GM12878 (cell line): ENCODE measurements at regions not wholly inside any gene's neighbourhood (a gene's known extent, or its start where the extent isn't known, plus 50 kb on each side); places are given as distances from the start of the nearest gene placed in this dataset.

ENCODE experiments used
- ATAC-seq: fragments of 200-7000 bp; cut with Tn5 transposase; 3 replicates; pipeline ENCODE4 v1.9.1; 2020; ENCODE audit warnings: mild to moderate bottlenecking, moderate library complexity
- BruUV-seq: library from RNA; stranded (reverse); fragments of 400-500 nt; replicated peaks from 2 replicates; lab custom pipeline; 2021; lab: Mats Ljungman, UMichigan
- CTCF ChIA-PET: fragments of 300-600 bp; sonication (Branson Sonifier 250); formaldehyde crosslinking; extraction: SDS; loops from one replicate; lab custom pipeline; 2021; ENCODE audit warnings: inconsistent platforms; lab: Yijun Ruan, JAX
- POLR2A ChIA-PET: fragments of 350-600 bp; formaldehyde crosslinking; extraction: SDS; loops from one replicate; lab custom pipeline; 2021; ENCODE audit warnings: inconsistent platforms; lab: Charles Lee
- RAD21 ChIA-PET: fragments of 300-600 bp; sonication (Branson Sonifier 250); formaldehyde crosslinking; loops from one replicate; lab custom pipeline; 2023; ENCODE audit warnings: antibody characterized with exemption; ENCODE audit not compliant: unreplicated experiment; lab: Charles Lee
- SMC1A ChIA-PET: fragments of 300-600 bp; sonication (Branson Sonifier 250); formaldehyde crosslinking; loops from one replicate; lab custom pipeline; 2023; ENCODE audit not compliant: unreplicated experiment, uncharacterized antibody; lab: Charles Lee
- DNase-seq: peaks from one replicate; pipeline ENCODE4 v3.0.0-alpha.2; 2011; ENCODE audit warnings: low read depth, low spot score
- FAIRE-seq: peaks from 3 replicates; lab custom pipeline; 2011; peaks lifted over from hg19 to GRCh38; lab: Jason Lieb, UNC
- H2AFZ ChIP-seq: 2 replicates; pipeline ENCODE4 v1.6.0; 2011; ENCODE audit warnings: low read depth, low read length, control low read depth; ENCODE audit not compliant: control insufficient read depth
- H3K27ac ChIP-seq: 2 replicates; pipeline ENCODE4 v1.5.1; 2011; ENCODE audit warnings: control low read depth; ENCODE audit not compliant: control insufficient read depth, insufficient read depth
- H3K27me3 ChIP-seq, 2 experiments: replicated peaks in 1 of 2; 2 replicates each; pipeline versions ENCODE4 v1.6.0 to v1.6.1; 2011; ENCODE audit warnings: low read length in 1 of 2; ENCODE audit not compliant: control insufficient read depth in 2 of 2, insufficient read depth in 2 of 2
- H3K36me3 ChIP-seq, 2 experiments: 2 replicates each; pipeline ENCODE4 v1.5.1; 2011; ENCODE audit warnings: low read length in 1 of 2; ENCODE audit not compliant: control insufficient read depth in 2 of 2, insufficient read depth in 2 of 2
- H3K4me1 ChIP-seq: 2 replicates; pipeline ENCODE4 v1.6.1; 2011; ENCODE audit warnings: mild to moderate bottlenecking, low read length, moderate library complexity, mixed read lengths; ENCODE audit not compliant: control insufficient read depth, insufficient read depth
- H3K4me2 ChIP-seq: 2 replicates; pipeline ENCODE4 v1.6.0; 2011; ENCODE audit warnings: control low read depth; ENCODE audit not compliant: control insufficient read depth, insufficient read depth
- H3K4me3 ChIP-seq: fragments of 200-600 bp; sonication (generic); 2 replicates; pipeline ENCODE4 v1.5.1; 2016
- H3K79me2 ChIP-seq: 2 replicates; pipeline ENCODE4 v1.6.0; 2011; ENCODE audit warnings: low read length; ENCODE audit not compliant: control insufficient read depth, insufficient read depth
- H3K9ac ChIP-seq: 2 replicates; pipeline ENCODE4 v1.8.0; 2011; ENCODE audit warnings: low read length, control low read depth, mixed read lengths; ENCODE audit not compliant: control insufficient read depth, insufficient read depth
- H3K9me3 ChIP-seq: replicated peaks from 3 replicates; pipeline ENCODE4 v1.5.1; 2011; ENCODE audit warnings: mild to moderate bottlenecking, low read length; ENCODE audit not compliant: control insufficient read depth, insufficient read depth
- H4K20me1 ChIP-seq: 2 replicates; pipeline ENCODE4 v1.6.0; 2011; ENCODE audit not compliant: control insufficient read depth, insufficient read depth
- ATF3 ChIP-seq: IDR thresholded peaks from 2 replicates; pipeline ENCODE4 v1.6.1; 2011; ENCODE audit warnings: low read depth, mild to moderate bottlenecking, low read length, moderate library complexity, borderline replicate concordance; ENCODE audit errors: extremely low read depth
- BCL11A ChIP-seq: IDR thresholded peaks from 2 replicates; pipeline ENCODE4 v1.6.1; 2011; ENCODE audit warnings: low read depth, low read length
- CEBPB ChIP-seq, 2 experiments: fragments of 150-350 bp in 1 of 2; IDR thresholded peaks; 2 replicates each; pipeline ENCODE4 v1.6.1; 2012 to 2014; ENCODE audit warnings: low read depth in 2 of 2, low read length in 2 of 2, borderline replicate concordance in 1 of 2, inconsistent platforms in 1 of 2
- CEBPZ ChIP-seq: fragments of 150-350 bp; IDR thresholded peaks from 2 replicates; pipeline ENCODE4 v1.6.1; 2016; ENCODE audit warnings: low read depth, low read length
- CHD1 ChIP-seq: IDR thresholded peaks from 2 replicates; pipeline ENCODE4 v1.6.1; 2012; ENCODE audit warnings: low read depth, low read length, improper control_type of control experiment
- CHD2 ChIP-seq: IDR thresholded peaks from 2 replicates; pipeline ENCODE4 v1.6.1; 2011; ENCODE audit warnings: low read depth, low read length, improper control_type of control experiment, borderline replicate concordance
- ESRRA ChIP-seq: IDR thresholded peaks from 2 replicates; pipeline ENCODE4 v1.6.1; 2012; ENCODE audit warnings: mild to moderate bottlenecking, low read length, improper control_type of control experiment
- IKZF2 ChIP-seq, 2 experiments: fragments of 450-650 bp; IDR thresholded peaks; 2 replicates each; pipeline ENCODE4 v1.6.1; 2017; ENCODE audit warnings: mild to moderate bottlenecking in 2 of 2, moderate library complexity in 2 of 2
- JUNB ChIP-seq: IDR thresholded peaks from 2 replicates; pipeline ENCODE4 v1.6.1; 2016; ENCODE audit warnings: antibody characterized with exemption, mild to moderate bottlenecking
- KLF5 ChIP-seq: fragments of 450-650 bp; IDR thresholded peaks from 2 replicates; pipeline ENCODE4 v1.6.1; 2014; ENCODE audit warnings: mild to moderate bottlenecking; ENCODE audit not compliant: partially characterized antibody
- MEF2B ChIP-seq: fragments of 450-650 bp; IDR thresholded peaks from 2 replicates; pipeline ENCODE4 v1.6.1; 2018; ENCODE audit warnings: mild to moderate bottlenecking, moderate library complexity; ENCODE audit not compliant: partially characterized antibody, poor library complexity, severe bottlenecking
- RAD21 ChIP-seq: IDR thresholded peaks from 2 replicates; pipeline ENCODE4 v1.6.1; 2011; ENCODE audit warnings: mild to moderate bottlenecking, low read depth, low read length, moderate library complexity; ENCODE audit not compliant: insufficient read depth
- RAD51 ChIP-seq: fragments of 450-650 bp; IDR thresholded peaks from 2 replicates; pipeline ENCODE4 v1.6.1; 2016; ENCODE audit warnings: moderate library complexity, mild to moderate bottlenecking, inconsistent platforms
- SP1 ChIP-seq: IDR thresholded peaks from one replicate; pipeline ENCODE4 v1.6.1; 2011; ENCODE audit warnings: low read depth, low read length
- SREBF1 ChIP-seq: IDR thresholded peaks from 2 replicates; pipeline ENCODE4 v1.6.1; 2012; ENCODE audit warnings: mild to moderate bottlenecking, low read length
- WGBS: methylation state at CpG from one replicate; pipeline ENCODE4 v1.1.6; 2016; ENCODE audit warnings: low lambda C conversion rate; ENCODE audit not compliant: insufficient replicate concordance, insufficient coverage; ENCODE audit errors: missing lambda C conversion rate; 5-methylcytosine and 5-hydroxymethylcytosine counted together
- in situ Hi-C: fragments of 300-500 bp; cut with MboI; formaldehyde crosslinking; loops from 9 replicates; pipeline ENCODE4 v1.14.3; 2018; ENCODE audit warnings: mixed read lengths
- intact Hi-C: fragments of 100-400 bp; cut with micrococcal nuclease; formaldehyde crosslinking; loops from one replicate; pipeline ENCODE4 v1.14.2; 2022; ENCODE audit not compliant: unreplicated experiment
- TF ChIP-seq, protein P1 (sequence below): IDR thresholded peaks from 2 replicates; pipeline ENCODE4 v1.6.1; 2012; ENCODE audit warnings: low read length, inconsistent platforms

DNA sequence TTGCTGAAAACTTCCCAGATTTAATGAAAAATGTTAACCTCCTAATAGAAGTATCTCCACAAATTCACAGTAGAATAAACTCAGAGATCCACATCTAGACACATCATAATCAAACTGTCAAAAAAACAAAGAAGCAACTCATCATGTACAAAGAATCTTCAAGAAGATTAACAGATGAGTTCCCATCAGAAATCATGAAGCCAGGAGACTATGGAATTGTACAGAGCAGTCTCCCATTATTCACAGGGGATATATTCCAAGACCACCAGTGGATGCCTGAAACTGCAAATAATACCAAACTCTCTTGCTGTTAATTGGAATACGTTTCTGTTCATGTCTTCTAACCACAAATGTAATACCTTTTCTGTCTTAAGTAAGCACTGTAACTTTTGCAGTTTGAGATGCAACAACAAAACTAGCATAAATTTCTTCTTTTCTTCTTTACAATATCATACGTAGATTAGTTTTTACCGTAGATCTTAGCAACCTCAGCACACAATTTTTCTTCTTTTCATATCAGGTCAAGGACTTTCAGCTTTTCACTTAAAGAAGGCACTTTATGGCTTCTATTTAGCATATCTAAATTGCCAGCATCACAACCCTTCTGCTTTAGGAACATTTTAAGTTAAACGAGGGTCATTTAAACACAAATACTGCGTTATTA is 70.3 kb upstream of the MIR17HG start:
- FAIRE-seq, result no peak
- in situ Hi-C loops, result no loop called here
- Histone ChIP-seq H3K4me2 (no peak overlapping the region), H3K36me3 (no peaks in the 10 kb centered on the region), H3K27ac (no peak overlapping the region), H2AFZ (no peak overlapping the region), H3K9ac (no peak overlapping the region), H3K79me2 (no peaks in the 10 kb centered on the region), H3K9me3 (no peaks in the 10 kb centered on the region), H3K27me3 (no peaks in the 10 kb centered on the region), H3K4me3 (no peak overlapping the region), H3K4me1 (no peaks in the 10 kb centered on the region), H4K20me1 (no peaks in the 10 kb centered on the region)
- no peak for ATAC-seq
- intact Hi-C loops, result no loop called here
- CTCF ChIA-PET, result no interaction called here
- DNase-seq, result no peak
- POLR2A ChIA-PET, result no interaction called here
- RAD21 ChIA-PET, result no interaction called here
- SMC1A ChIA-PET, result no interaction called here
- BruUV-seq, result no TSS peak
- WGBS, result 41% methylated on average over 5 of the region's 5 CpGs
- TF ChIP-seq JUNB (no peak), RAD51 (no peak), ESRRA (no peak), CHD2 (no peak), CEBPZ (no peak), KLF5 (no peak), CEBPB (IDR thresholded peaks at IDR 0.05; ENCODE audit: borderline replicate concordance in 1 of 2, low read depth in 2 of 2, low read length in 2 of 2) (no peak), SREBF1 (no peak), IKZF2 (IDR thresholded peaks at IDR 0.05) (no peak), CHD1 (no peak), ATF3 (no peak), SP1 (no peak), RAD21 (no peak), MEF2B (no peak), BCL11A (no peak)
- TF ChIP-seq, protein P1, sequence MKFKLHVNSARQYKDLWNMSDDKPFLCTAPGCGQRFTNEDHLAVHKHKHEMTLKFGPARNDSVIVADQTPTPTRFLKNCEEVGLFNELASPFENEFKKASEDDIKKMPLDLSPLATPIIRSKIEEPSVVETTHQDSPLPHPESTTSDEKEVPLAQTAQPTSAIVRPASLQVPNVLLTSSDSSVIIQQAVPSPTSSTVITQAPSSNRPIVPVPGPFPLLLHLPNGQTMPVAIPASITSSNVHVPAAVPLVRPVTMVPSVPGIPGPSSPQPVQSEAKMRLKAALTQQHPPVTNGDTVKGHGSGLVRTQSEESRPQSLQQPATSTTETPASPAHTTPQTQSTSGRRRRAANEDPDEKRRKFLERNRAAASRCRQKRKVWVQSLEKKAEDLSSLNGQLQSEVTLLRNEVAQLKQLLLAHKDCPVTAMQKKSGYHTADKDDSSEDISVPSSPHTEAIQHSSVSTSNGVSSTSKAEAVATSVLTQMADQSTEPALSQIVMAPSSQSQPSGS, result no peak
